OCI-LY1 (cell line): ENCODE measurements at regions not wholly inside any gene's neighbourhood (a gene's known extent, or its start where the extent isn't known, plus 50 kb on each side); places are given as distances from the start of the nearest gene placed in this dataset.

Experiments used
- CTCF ChIP-seq: fragments of 200-600 bp; sonication (generic), shearing (Covaris generic); IDR thresholded peaks from 2 replicates; pipeline ENCODE4 v1.5.1; 2017; ENCODE audit warnings: mild to moderate bottlenecking, antibody characterized with exemption, low read length, moderate library complexity, mixed read lengths
- EZH2 ChIP-seq: fragments of 200-600 bp; sonication (generic), shearing (Covaris generic); IDR thresholded peaks from 2 replicates; pipeline ENCODE4 v1.8.0; 2017; ENCODE audit warnings: borderline replicate concordance, mixed run types, mild to moderate bottlenecking, antibody characterized with exemption, low read length, moderate library complexity, mixed read lengths

GRCh38 chr3:116905794-116906193 is 196.2 kb downstream of the TUSC7 start:
- TF ChIP-seq CTCF (no peak), EZH2 (no peak)
